ENCODE measurements at regions not wholly inside any gene's neighbourhood (a gene's known extent, or its start where the extent isn't known, plus 50 kb on each side); places are given as distances from the start of the nearest gene placed in this dataset.

- DNase-seq: no peak
Measured at GRCh38 chr5:125190232-125191087, 444.0 kb upstream of the ZNF608 start.

GRCh38 chr5:125194883-125195282, 448.4 kb upstream of the ZNF608 start:
- DNase-seq: no peak

- DNase-seq: no peak
Measured at GRCh38 chr5:125196481-125197111, 450.2 kb upstream of the ZNF608 start.

- DNase-seq: no peak
Measured at GRCh38 chr5:125197321-125197720, 450.9 kb upstream of the ZNF608 start.

GRCh38 chr5:125198270-125198974, 452.0 kb upstream of the ZNF608 start:
- peak; percentile 91 for DNase-seq

GRCh38 chr5:125199373-125199772, 452.9 kb upstream of the ZNF608 start:
- no peak for DNase-seq

- DNase-seq: peak; percentile 55 to 64
Measured at GRCh38 chr5:125199968-125200865, 453.8 kb upstream of the ZNF608 start.

- no peak for DNase-seq
Measured at GRCh38 chr5:125200866-125201373, 454.5 kb upstream of the ZNF608 start.

- no peak for DNase-seq
Measured at GRCh38 chr5:125201446-125202052, 455.1 kb upstream of the ZNF608 start.

GRCh38 chr5:125202353-125202752, 455.9 kb upstream of the ZNF608 start:
- no peak for DNase-seq

GRCh38 chr5:125202871-125203438, 456.5 kb upstream of the ZNF608 start:
- DNase-seq: no peak

GRCh38 chr5:125203912-125204311, 457.5 kb upstream of the ZNF608 start:
- DNase-seq: no peak

GRCh38 chr5:125205601-125206225, 459.3 kb upstream of the ZNF608 start:
- DNase-seq: no peak

GRCh38 chr5:125207856-125208255, 461.4 kb upstream of the ZNF608 start:
- DNase-seq: no peak

GRCh38 chr5:125209650-125210049, 463.2 kb upstream of the ZNF608 start:
- DNase-seq: no peak

GRCh38 chr5:125210242-125210947, 464.0 kb upstream of the ZNF608 start:
- no peak for DNase-seq

- no peak for DNase-seq
Measured at GRCh38 chr5:125214080-125214479, 467.6 kb upstream of the ZNF608 start.

GRCh38 chr5:125215593-125215992, 469.2 kb upstream of the ZNF608 start:
- no peak for DNase-seq

- no peak for DNase-seq
Measured at GRCh38 chr5:125219710-125220109, 473.3 kb upstream of the ZNF608 start.

- no peak for DNase-seq
Measured at GRCh38 chr5:125220284-125220683, 473.8 kb upstream of the ZNF608 start.
